ENCODE measurements at regions not wholly inside any gene's neighbourhood (a gene's known extent, or its start where the extent isn't known, plus 50 kb on each side); places are given as distances from the start of the nearest gene placed in this dataset.

DNA sequence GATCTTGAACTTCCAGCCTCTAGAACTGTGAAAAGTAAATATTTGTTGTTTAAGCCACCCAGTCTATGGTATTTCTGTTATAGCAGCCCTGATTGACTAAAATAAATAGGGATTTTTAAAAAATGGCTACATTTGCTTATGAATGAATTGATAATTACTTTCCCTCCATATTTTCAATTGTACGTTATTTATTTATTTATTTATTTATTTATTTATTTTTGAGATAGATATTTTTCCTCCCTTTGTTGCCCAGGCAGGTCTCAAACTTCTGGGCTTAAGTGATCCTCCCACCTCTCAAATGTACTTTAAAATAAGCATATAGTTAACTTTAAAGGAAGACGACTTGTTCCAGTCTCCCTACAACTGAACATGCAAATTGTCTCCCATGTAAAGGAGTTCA is 76.0 kb upstream of the HMGA2 start:
- no peak for DNase-seq (ENCODE audit: low spot score in 2 of 2)
- H3K9me3 Mint-ChIP-seq, result peaks cover 6% of the 10 kb centered on the region
- H3K27ac Mint-ChIP-seq, result no peak overlapping the region
- no peak for ATAC-seq
- H3K36me3 Mint-ChIP-seq, result no peaks in the 10 kb centered on the region
- H3K4me1 Mint-ChIP-seq, result no peaks in the 10 kb centered on the region
- no peak overlapping the region for H3K4me3 Mint-ChIP-seq

DNA sequence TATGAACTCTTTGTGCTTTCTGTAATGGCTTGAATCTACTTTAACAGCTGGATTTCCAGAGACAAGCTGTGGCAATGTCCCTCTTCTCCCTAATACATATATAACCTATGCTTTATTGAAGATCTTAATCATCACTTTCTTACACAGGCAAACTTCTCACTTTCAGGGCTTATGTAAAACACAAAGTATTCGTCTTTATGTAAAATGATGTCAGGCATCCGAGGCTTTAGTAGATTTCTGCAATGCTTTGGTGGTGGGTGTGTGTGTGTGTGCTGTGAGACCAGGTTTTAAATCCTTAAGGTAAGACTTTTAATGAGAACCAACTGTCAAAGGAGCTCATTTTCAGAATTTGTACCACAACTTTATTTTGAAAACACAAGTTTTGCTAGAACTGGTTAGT is 70.0 kb upstream of the HMGA2 start:
- DNase-seq (ENCODE audit: low spot score in 2 of 2) (no peak), ATAC-seq (no peak)
- Mint-ChIP-seq H3K36me3 (no peaks in the 10 kb centered on the region), H3K9me3 (peaks cover 6% of the 10 kb centered on the region), H3K4me1 (no peaks in the 10 kb centered on the region), H3K27ac (no peak overlapping the region), H3K4me3 (no peak overlapping the region)

DNA sequence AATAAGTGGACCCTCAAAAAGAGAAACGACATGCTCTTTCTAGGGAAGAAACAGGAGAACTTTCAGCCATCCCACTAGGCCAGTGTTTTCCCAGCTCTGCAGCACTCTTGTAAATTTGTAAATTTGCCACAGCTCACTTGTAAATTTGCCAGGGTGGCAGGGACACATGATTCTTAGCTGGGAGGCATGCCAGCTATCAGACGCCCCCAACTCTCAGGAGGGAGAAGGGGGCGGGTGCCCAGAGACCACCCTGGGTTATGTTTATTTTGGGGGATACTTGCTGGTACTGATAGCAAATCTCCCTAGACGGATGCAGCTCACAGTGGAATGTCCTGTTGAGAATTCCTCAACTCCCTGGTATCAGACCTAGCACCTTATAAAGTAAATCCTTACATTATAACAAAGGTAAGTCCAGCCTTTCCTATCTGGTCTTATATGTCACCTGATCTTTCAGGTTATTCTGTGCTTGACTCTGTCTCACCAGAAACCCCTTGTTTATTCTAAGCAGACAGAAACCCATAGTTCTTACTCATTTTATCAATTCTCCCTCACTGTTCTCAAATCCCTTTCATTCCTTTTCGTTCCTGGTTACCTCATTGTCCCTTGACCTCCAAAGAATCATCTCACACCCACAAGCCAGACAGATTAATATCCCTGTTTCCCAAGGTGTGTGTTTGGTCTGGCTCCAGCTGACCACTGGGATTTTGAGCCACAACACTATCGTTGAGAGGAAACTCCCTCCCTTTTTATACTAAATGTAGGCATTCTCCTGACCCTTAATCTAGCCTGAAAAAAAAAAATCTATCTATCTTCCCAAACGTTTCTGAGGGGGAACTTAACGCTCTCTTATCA is 69.3 kb upstream of the HMGA2 start:
- no peaks in the 10 kb centered on the region for H3K36me3 Mint-ChIP-seq
- H3K4me1 Mint-ChIP-seq, result no peaks in the 10 kb centered on the region

DNA sequence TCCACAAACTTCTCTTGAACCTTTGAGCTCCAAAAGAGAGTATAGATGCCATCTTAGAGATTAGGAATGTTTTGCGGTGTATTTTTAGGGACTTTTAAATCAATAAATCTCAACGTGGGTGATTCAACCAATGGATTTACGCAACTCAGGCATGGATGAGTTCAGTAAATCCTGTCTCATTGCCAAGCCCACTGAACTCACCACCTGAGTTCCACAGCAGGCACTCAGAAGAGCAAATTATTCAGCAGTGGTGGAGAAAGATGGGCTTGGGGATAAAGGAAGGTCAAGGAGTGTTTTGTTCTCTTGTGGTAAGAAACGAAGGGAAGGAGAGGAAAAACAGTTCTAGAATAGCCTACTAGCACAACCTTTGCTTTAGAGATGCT is 68.7 kb upstream of the HMGA2 start:
- Mint-ChIP-seq H3K4me3 (no peak overlapping the region), H3K4me1 (no peaks in the 10 kb centered on the region), H3K27ac (no peak overlapping the region), H3K9me3 (peaks cover 1% of the 10 kb centered on the region), H3K36me3 (no peaks in the 10 kb centered on the region)
- no peak for ATAC-seq
- no peak for DNase-seq (ENCODE audit: low spot score in 2 of 2)

More for the DNA sequence above, 69.3 kb upstream of the HMGA2 start:
- Mint-ChIP-seq H3K4me3 (no peak overlapping the region), H3K9me3 (peaks cover under 1% of the 10 kb centered on the region), H3K27ac (no peak overlapping the region)
- ATAC-seq (no peak), DNase-seq (ENCODE audit: low spot score in 2 of 2) (no peak)

DNA sequence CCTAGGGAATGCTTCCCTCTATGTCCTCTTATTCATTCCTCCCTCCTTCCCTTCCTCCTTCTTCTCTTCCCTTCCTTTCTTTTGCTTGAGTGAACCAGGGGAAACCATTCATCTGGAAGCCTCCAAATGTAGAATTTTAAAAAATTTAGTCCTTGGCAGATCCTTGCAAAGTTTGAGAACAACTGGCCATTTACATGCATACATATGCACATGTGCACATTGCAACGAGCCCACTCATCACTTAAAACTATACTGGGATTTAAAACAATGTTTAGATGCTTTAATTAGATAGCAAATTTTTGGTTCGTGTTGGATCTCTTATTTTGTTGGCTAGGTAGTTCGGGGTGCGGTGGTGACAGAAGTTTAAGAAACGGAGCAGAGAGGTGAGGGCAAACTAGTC is 68.0 kb upstream of the HMGA2 start:
- no peak overlapping the region for H3K4me3 Mint-ChIP-seq
- DNase-seq (ENCODE audit: low spot score in 2 of 2), result no peak
- no peaks in the 10 kb centered on the region for H3K4me1 Mint-ChIP-seq
- H3K36me3 Mint-ChIP-seq, result no peaks in the 10 kb centered on the region
- H3K9me3 Mint-ChIP-seq, result peaks cover 3% of the 10 kb centered on the region
- H3K27ac Mint-ChIP-seq, result no peak overlapping the region
- ATAC-seq, result no peak

DNA sequence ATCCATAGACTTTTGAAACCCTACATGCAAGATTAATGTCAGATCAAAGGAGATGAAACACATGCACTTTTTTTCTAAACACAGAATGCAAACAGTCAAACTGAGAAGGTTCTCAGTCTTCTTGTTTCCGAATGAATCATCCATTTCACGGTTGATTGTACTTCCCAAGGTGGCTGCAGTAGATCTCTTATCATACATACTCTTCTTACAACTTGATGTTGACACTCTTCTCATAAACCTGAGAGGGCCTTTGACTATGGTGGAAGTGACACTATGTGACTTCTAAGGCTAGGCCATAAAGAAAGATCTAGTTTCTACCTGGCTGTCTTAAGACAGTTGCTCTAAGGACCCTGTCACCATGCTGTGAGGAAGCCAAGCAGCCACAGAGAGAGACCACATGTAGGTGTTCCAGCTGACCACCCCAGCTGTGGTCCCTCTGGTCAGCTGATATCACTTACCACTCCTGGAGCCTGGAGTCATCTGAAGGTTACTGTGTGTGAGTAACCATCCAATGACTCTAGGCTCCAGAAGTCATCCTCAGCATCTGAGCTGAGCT is 67.2 kb upstream of the HMGA2 start:
- ATAC-seq, result peak; percentile 74
- H3K27ac Mint-ChIP-seq, result no peak overlapping the region
- no peaks in the 10 kb centered on the region for H3K4me1 Mint-ChIP-seq
- no peak overlapping the region for H3K4me3 Mint-ChIP-seq
- peaks cover 3% of the 10 kb centered on the region for H3K9me3 Mint-ChIP-seq
- H3K36me3 Mint-ChIP-seq, result no peaks in the 10 kb centered on the region
- no peak for DNase-seq (ENCODE audit: low spot score in 2 of 2)

DNA sequence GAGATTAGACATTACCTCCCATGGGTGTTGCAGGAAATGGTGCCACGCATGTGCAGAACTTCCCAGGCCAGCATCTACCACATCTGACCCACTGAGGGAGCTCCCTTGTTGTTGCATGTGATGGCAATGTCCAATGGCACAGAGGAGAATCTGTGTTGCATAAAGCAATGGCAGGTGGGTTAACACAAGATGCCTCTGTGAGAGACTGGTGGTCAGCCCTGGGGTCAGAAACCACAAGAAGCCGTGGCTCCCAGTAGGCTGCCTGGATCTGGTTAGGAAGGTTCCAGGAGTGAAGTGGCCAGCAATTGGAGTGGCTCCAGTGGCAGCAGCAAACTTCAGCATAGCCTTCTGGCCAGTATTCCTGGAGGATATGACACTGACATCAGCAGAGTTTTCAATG is 65.9 kb upstream of the HMGA2 start:
- Mint-ChIP-seq H3K4me3 (no peak overlapping the region), H3K9me3 (peaks cover 3% of the 10 kb centered on the region), H3K4me1 (no peaks in the 10 kb centered on the region), H3K27ac (no peak overlapping the region), H3K36me3 (no peaks in the 10 kb centered on the region)
- no peak for DNase-seq (ENCODE audit: low spot score in 2 of 2)
- no peak for ATAC-seq

DNA sequence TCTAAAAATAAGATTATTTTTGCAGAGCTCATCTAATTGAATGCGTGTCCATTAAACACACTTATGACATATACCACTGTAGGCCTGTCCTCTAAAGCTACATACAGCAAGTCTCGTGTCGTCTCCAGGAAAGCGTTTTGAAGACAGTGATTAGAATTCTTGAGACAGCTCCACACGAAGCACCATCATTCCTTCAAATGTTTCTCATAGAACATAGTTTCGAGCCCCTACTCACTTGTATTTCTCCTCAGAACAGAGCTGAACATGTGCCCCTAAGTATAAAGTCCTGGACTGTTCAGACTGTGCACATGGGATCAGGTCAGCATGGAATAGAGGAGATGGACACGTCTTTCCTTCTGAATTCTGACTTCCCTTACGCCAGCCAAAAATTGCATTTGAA is 64.5 kb upstream of the HMGA2 start:
- no peak overlapping the region for H3K4me3 Mint-ChIP-seq
- no peak for ATAC-seq

DNA sequence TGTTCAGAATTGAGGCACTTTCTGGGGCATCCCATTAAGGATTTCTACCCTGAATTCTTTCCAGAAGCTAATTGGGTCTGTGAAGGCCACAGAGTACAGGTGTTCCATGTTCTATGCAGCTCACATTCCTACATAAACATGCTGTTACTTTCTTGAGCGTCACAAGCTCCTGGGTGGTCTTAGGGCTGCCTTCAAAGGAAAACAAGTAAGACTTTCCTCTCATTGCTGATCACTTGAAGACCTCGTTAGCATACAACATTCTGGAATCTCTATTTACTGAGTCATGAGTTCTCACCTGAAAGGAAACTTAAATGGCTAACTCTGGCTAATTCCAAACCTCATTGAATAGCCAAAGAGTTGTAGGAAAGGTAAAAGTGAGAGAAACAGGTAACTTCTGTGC is 63.0 kb upstream of the HMGA2 start:
- Mint-ChIP-seq H3K36me3 (no peaks in the 10 kb centered on the region), H3K4me1 (no peaks in the 10 kb centered on the region), H3K4me3 (no peak overlapping the region), H3K9me3 (peaks cover 3% of the 10 kb centered on the region), H3K27ac (no peak overlapping the region)
- no peak for DNase-seq (ENCODE audit: low spot score in 2 of 2)
- ATAC-seq, result no peak

More for the DNA sequence above, 64.5 kb upstream of the HMGA2 start:
- Mint-ChIP-seq H3K27ac (no peak overlapping the region), H3K36me3 (no peaks in the 10 kb centered on the region), H3K4me1 (no peaks in the 10 kb centered on the region), H3K9me3 (peaks cover 3% of the 10 kb centered on the region)
- no peak for DNase-seq (ENCODE audit: low spot score in 2 of 2)

DNA sequence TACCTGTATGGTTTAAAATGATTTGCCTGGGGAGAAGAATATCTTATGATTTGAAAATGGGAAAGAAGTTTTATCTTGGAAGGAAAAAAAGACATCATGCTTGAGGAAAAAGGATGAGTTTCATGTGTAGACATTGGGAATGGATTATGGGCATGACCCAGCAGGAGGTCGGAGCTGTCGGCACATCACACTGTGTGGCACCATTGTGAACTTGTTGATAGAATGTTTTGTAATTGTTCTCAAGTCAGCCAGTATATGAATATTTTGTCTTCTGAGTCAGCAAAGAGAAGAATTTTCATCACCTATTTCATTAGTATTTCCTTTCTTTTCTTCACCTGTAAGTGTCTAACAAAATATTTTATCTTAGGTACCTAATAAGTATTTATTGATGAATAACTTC is 60.0 kb upstream of the HMGA2 start:
- no peak overlapping the region for H3K4me3 Mint-ChIP-seq
- H3K36me3 Mint-ChIP-seq, result no peaks in the 10 kb centered on the region
- H3K9me3 Mint-ChIP-seq, result peaks cover 5% of the 10 kb centered on the region
- no peak for DNase-seq (ENCODE audit: low spot score in 2 of 2)
- no peak overlapping the region for H3K27ac Mint-ChIP-seq
- no peak for ATAC-seq
- no peaks in the 10 kb centered on the region for H3K4me1 Mint-ChIP-seq

DNA sequence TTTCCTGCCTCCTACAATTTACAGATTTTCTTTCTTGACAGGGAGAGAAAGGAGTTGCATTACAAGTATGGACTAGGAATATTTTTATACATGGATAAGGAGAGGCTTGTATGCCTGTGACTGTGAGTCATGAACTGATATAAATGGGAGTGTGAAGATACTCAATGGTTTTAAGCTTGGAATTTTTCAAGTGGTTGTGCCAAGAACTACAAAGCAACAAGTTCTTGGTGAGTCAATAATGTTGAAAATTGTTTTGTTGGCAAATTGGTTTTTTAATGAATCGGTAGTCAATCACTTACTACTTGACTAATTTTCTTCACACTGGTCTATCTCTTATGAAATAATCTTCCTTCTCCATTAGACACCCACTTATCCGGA is 58.9 kb upstream of the HMGA2 start:
- no peak overlapping the region for H3K4me3 Mint-ChIP-seq
- H3K4me1 Mint-ChIP-seq, result no peaks in the 10 kb centered on the region
- H3K27ac Mint-ChIP-seq, result no peak overlapping the region
- ATAC-seq, result no peak
- no peaks in the 10 kb centered on the region for H3K36me3 Mint-ChIP-seq
- peaks cover 7% of the 10 kb centered on the region for H3K9me3 Mint-ChIP-seq
- DNase-seq (ENCODE audit: low spot score in 2 of 2), result no peak

DNA sequence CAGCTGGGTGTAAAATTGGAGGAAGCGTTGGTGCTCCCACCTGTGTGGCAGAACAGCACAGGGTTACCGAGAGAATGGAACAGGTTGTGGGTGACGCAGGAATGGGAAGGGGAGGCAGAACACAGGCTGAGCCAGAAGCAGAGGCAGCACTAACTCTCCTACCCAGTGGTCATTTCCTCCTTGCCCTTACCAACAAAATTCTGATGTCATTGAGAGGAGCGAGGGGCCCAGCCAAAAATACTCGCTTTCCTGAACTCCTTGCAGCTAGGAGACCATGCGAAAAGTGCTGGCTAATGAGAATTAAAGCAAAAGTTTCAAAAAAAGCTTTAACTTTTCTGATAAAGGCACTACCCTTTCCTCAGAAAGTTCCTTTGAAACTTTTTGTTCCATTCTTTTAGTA is 54.4 kb upstream of the HMGA2 start:
- H3K4me1 Mint-ChIP-seq, result no peaks in the 10 kb centered on the region
- ATAC-seq (no peak), DNase-seq (ENCODE audit: low spot score in 2 of 2) (no peak)
- peaks cover 7% of the 10 kb centered on the region for H3K9me3 Mint-ChIP-seq
- no peaks in the 10 kb centered on the region for H3K36me3 Mint-ChIP-seq
- H3K27ac Mint-ChIP-seq, result no peak overlapping the region
- no peak overlapping the region for H3K4me3 Mint-ChIP-seq

Measured in stimulated activated effector memory CD8-positive, alpha-beta T cell treated with anti-CD3 and anti-CD28 coated beads, Interleukin-12 subunit alpha, Interleukin-12 subunit beta, amount 100 ng/mL, for 72 hours (primary cell).